Pulmonary artery endothelial cell (primary cell): ENCODE measurements at regions not wholly inside any gene's neighbourhood (a gene's known extent, or its start where the extent isn't known, plus 50 kb on each side); places are given as distances from the start of the nearest gene placed in this dataset.

Experiments used
- DNase-seq: peaks from one replicate; pipeline ENCODE4 v3.0.0-alpha.2; 2011; ENCODE audit warnings: low read depth, low spot score

- DNase-seq = no peak
These were observed 669.8 kb downstream of the GALC start for GRCh38 chr14:87323191-87323590.

- no peak for DNase-seq
These were observed 671.4 kb downstream of the GALC start for GRCh38 chr14:87321548-87321947.

- no peak for DNase-seq
These were observed 680.1 kb downstream of the GALC start for GRCh38 chr14:87312894-87313205.

GRCh38 chr14:87312169-87312893 lies 680.7 kb downstream of the GALC start:
- DNase-seq = no peak

GRCh38 chr14:87309557-87309956 lies 683.4 kb downstream of the GALC start:
- DNase-seq = no peak

GRCh38 chr14:87306409-87307168 lies 686.4 kb downstream of the GALC start:
- no peak for DNase-seq

GRCh38 chr14:87305345-87305744 lies 687.6 kb downstream of the GALC start:
- no peak for DNase-seq

GRCh38 chr14:87304404-87304803 lies 688.6 kb downstream of the GALC start:
- DNase-seq = no peak

- no peak for DNase-seq
These were observed 706.2 kb downstream of the GALC start for GRCh38 chr14:87286826-87287225.

- no peak for DNase-seq
These were observed 706.8 kb downstream of the GALC start for GRCh38 chr14:87286191-87286590.

GRCh38 chr14:87285506-87285905 lies 707.5 kb downstream of the GALC start:
- no peak for DNase-seq

GRCh38 chr14:87283547-87283946 lies 709.4 kb downstream of the GALC start:
- DNase-seq = no peak

GRCh38 chr14:87282266-87282665 lies 710.7 kb downstream of the GALC start:
- no peak for DNase-seq

GRCh38 chr14:87278415-87278814 lies 714.6 kb downstream of the GALC start:
- DNase-seq = no peak

GRCh38 chr14:87271331-87271730 lies 721.7 kb downstream of the GALC start:
- DNase-seq = no peak

- DNase-seq = no peak
These were observed 724.0 kb downstream of the GALC start for GRCh38 chr14:87268997-87269396.

GRCh38 chr14:87264796-87265195 lies 728.2 kb downstream of the GALC start:
- no peak for DNase-seq

GRCh38 chr14:87264272-87264785 lies 728.7 kb downstream of the GALC start:
- DNase-seq = no peak

GRCh38 chr14:87261621-87262020 lies 731.4 kb downstream of the GALC start:
- no peak for DNase-seq

GRCh38 chr14:87260460-87260859 lies 732.5 kb downstream of the GALC start:
- DNase-seq = no peak

GRCh38 chr14:87257421-87257820 lies 735.6 kb downstream of the GALC start:
- no peak for DNase-seq

GRCh38 chr14:87255058-87255457 lies 737.9 kb downstream of the GALC start:
- no peak for DNase-seq

- no peak for DNase-seq
These were observed 738.6 kb downstream of the GALC start for GRCh38 chr14:87254331-87254874.
